ENCODE measurements at regions not wholly inside any gene's neighbourhood (a gene's known extent, or its start where the extent isn't known, plus 50 kb on each side); places are given as distances from the start of the nearest gene placed in this dataset.

- intact Hi-C loops (cut with micrococcal nuclease) = no loop called here
- TF ChIP-seq CTCF (IDR thresholded peaks at IDR 0.05; ENCODE audit: borderline replicate concordance) = no peak
- H3K9me3 ChIP-seq (replicated peaks) = peaks cover 5% of the 10 kb centered on the region
Measured at GRCh38 chr6:139972116-139972515, 597.7 kb upstream of the CITED2 start.

GRCh38 chr6:139970591-139970991, 596.1 kb upstream of the CITED2 start:
- DNase-seq = no peak
- H3K27ac ChIP-seq (replicated peaks) = no peak overlapping the region
- no peaks in the 10 kb centered on the region for H3K27me3 ChIP-seq (ENCODE audit: low read depth)
- H3K4me3 ChIP-seq = no peak overlapping the region
- intact Hi-C loops (cut with micrococcal nuclease) = no loop called here
- no peaks in the 10 kb centered on the region for H3K36me3 ChIP-seq
- peaks cover 31% of the 10 kb centered on the region for H3K4me1 ChIP-seq
- peaks cover 5% of the 10 kb centered on the region for H3K9me3 ChIP-seq (replicated peaks)
- TF ChIP-seq CTCF (IDR thresholded peaks at IDR 0.05; ENCODE audit: borderline replicate concordance) = no peak

More at GRCh38 chr6:139972116-139972515, 597.7 kb upstream of the CITED2 start:
- Histone ChIP-seq H3K4me3 (no peak overlapping the region), H3K36me3 (no peaks in the 10 kb centered on the region), H3K4me1 (peaks cover 25% of the 10 kb centered on the region), H3K27ac (replicated peaks) (no peak overlapping the region), H3K27me3 (ENCODE audit: low read depth) (no peaks in the 10 kb centered on the region)
- no peak for DNase-seq

GRCh38 chr6:139967497-139967896, 593.0 kb upstream of the CITED2 start:
- H3K4me1 ChIP-seq = peaks cover 36% of the 10 kb centered on the region
- peaks cover 5% of the 10 kb centered on the region for H3K9me3 ChIP-seq (replicated peaks)
- no peaks in the 10 kb centered on the region for H3K36me3 ChIP-seq
- no peak for TF ChIP-seq CTCF (IDR thresholded peaks at IDR 0.05; ENCODE audit: borderline replicate concordance)
- no peak overlapping the region for H3K27ac ChIP-seq (replicated peaks)
- no peak overlapping the region for H3K4me3 ChIP-seq
- H3K27me3 ChIP-seq (ENCODE audit: low read depth) = no peaks in the 10 kb centered on the region
- no peak for DNase-seq
- intact Hi-C loops (cut with micrococcal nuclease) = no loop called here

- Histone ChIP-seq H3K36me3 (no peaks in the 10 kb centered on the region), H3K4me3 (no peak overlapping the region), H3K4me1 (peaks cover 51% of the 10 kb centered on the region), H3K27me3 (ENCODE audit: low read depth) (no peaks in the 10 kb centered on the region), H3K9me3 (replicated peaks) (no peaks in the 10 kb centered on the region), H3K27ac (replicated peaks) (peak overlapping the region; percentile 65)
- DNase-seq = no peak
- intact Hi-C loops (cut with micrococcal nuclease) = no loop called here
- no peak for TF ChIP-seq CTCF (IDR thresholded peaks at IDR 0.05; ENCODE audit: borderline replicate concordance)
Measured at GRCh38 chr6:139965393-139965792, 590.9 kb upstream of the CITED2 start.

- Histone ChIP-seq H3K27ac (replicated peaks) (peak overlapping the region; percentile 65), H3K9me3 (replicated peaks) (no peaks in the 10 kb centered on the region), H3K4me3 (no peak overlapping the region), H3K36me3 (no peaks in the 10 kb centered on the region), H3K4me1 (peaks cover 51% of the 10 kb centered on the region), H3K27me3 (ENCODE audit: low read depth) (no peaks in the 10 kb centered on the region)
- intact Hi-C loops (cut with micrococcal nuclease) = no loop called here
- TF ChIP-seq CTCF (IDR thresholded peaks at IDR 0.05; ENCODE audit: borderline replicate concordance) = no peak
- DNase-seq = no peak
Measured at GRCh38 chr6:139964737-139965136, 590.3 kb upstream of the CITED2 start.
